Stimulated activated CD8-positive, alpha-beta memory T cell treated with anti-CD3 and anti-CD28 coated beads, Interleukin-15, amount 100 ng/mL, for 24 hours (primary cell): ENCODE measurements at regions not wholly inside any gene's neighbourhood (a gene's known extent, or its start where the extent isn't known, plus 50 kb on each side); places are given as distances from the start of the nearest gene placed in this dataset.

Experiments used
- DNase-seq: peaks from one replicate; pipeline ENCODE4 v3.0.0-alpha.2; 2020; ENCODE audit warnings: low read depth

DNA sequence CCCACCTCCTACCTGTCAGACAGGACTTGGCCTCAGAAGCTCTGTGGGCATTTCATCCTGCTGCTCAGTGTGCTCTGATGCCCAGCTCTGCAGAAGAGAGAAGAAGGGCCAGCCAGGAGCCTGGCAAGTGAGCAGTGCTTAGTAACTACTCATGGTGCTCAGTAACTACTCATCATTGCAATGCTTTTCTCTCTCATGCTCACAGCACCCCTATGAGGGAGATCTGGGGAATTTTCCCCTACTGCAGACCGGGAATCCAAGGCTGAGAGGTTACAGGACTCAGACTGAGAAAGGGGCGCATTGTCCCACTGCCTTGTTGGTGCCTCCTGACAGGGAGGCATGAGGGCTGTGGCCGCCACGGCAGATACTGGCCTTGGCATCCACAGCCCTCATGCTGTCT, 261.1 kb downstream of the C16orf95 start:
- no peak for DNase-seq

DNA sequence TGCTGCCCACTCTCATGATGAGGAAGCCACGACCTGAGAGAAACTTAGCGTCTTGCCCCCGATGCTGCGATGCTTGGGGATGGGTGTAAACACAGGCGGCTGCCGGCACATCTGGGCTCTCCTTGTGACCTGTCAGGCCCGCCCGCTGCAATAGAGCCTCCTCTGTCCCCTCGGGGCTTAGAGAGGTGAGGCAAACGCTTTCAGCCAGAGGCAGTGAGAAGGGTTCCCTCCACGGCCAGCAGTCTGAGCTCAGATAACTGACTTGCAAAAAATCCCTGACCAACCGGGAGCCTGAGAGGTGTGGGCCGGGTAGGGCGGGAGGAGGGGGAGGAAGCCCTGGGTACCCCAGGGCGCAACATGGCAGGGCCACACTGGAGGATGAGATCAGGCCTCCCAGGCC, 260.6 kb downstream of the C16orf95 start:
- DNase-seq = no peak

DNA sequence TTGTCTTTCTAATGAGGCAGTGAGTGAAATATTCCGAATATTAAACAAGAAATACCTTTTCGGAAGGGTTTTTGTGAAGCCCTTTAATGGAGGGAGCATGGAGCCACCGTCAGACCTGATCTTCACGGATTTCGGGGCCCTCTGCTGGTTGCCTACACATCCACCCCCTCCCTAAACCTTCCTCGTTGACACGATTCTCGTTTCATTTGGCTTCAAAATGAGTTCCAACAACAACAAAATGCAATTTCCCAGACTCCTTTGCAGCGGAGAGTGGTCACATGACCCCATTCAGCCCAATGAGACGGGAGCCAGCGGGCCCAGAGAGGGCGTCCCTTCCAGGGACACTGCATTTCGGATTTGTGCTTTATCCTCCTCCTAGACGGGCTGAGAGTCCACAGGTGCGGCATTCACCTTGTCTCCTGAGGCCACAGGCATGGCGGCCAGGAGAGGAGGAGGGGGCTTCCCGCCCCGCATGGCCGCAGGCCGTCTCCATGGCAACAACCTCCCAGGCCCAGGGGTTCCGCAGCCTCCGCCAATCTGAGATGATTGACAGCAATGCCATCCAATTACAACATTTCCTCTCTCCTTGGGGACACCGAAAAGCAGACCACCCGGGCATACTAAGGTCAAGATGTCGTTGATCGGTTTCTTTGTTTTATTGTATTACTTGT, 259.8 kb downstream of the C16orf95 start:
- no peak for DNase-seq

DNA sequence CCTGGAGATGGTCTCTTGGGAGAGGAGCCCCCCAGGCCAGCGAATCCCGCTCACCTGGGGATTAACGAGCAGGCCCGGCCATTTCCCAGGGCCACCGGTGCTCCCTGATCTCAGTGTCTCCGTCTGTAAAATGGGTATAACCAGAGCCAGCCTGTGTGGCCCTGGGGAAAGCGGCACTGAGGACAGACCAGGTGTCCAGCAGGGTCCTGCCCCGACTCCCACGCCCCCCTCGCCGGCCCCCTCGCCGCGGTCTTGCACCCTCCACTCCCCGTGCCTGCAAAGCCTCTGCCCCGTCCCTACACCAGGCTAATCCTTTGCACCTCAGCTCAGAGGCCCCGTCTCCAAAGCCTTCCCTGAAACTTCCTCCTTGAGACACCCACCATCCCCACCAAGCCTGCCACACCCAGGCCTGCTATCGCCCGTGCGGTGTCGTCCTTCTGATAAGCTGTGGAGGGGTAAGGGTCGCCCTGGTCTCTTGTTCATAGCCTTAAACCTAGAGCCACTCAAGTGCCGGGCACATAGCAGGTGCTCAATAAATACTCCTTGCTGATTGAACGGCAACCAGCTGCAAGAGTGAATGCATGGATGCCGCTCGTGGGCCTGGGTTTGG, 259.1 kb downstream of the C16orf95 start:
- no peak for DNase-seq

DNA sequence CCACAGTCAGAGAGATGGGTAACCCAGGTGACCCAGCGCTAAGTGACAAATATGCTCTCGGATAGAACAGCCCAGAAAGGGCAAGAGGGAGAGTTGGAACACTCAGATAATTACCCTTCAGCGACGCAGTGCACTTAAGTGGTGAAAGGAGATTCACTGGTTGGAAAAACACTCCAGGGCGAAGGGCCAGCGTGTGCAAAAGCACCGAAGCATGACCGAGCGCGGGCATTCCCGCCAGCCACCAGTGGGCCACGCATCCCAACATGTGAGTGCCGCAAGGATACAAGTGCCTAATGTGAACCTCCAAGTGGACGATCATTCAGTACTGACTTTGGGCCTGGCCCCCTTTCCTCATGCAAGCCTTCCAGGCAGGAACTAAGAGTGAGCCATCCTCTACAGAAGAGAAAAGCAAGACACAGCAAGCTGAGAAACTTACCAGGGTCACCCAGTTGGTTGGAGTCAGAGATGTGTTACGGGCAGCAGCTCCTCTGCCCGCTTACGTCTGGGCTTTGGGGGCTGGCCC, 258.4 kb downstream of the C16orf95 start:
- DNase-seq = no peak

DNA sequence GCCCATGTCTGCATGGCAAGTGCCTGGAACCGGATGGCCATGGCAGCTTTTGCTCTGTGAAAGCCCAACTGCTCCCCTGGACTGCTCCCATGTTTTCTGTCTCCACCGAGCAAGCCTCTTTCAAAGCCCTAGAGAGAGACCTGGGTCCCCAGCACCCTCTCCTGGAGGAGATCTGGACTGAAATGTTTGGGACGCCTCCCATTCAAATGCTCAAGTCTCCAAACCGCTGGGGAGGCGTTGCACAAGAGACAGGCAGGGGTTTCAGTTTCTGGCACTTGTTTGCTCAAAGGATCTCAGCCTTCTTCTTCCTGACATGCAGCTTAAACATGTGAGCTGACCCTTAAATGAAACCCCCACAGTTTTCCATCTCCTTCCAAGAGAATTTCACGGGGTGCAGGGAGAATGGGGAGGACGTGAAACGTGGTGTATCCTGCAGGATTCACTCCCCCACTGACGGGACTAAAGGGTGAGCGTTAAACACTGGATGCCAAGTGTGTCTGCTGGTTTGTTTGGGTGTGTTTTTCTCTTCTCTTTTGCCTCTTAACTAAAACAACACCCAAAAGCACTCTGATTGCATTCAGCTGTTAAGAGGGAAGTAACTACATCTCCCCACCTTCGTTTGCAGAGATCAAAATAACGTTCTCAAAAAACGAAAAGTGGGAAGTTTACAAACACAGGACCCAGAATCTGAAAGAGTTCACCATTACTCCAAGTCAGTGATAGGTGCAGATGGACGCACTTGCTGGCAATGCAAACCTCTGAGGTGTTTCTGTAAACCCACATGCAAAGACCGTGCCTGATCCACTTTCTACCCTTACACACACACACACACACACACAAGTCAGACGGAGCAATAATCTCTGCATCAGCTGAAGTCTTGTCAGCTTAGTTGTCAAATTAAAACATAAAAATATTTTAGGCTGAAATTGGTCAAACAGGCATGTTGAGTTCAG, 256.9 kb downstream of the C16orf95 start:
- DNase-seq = no peak

DNA sequence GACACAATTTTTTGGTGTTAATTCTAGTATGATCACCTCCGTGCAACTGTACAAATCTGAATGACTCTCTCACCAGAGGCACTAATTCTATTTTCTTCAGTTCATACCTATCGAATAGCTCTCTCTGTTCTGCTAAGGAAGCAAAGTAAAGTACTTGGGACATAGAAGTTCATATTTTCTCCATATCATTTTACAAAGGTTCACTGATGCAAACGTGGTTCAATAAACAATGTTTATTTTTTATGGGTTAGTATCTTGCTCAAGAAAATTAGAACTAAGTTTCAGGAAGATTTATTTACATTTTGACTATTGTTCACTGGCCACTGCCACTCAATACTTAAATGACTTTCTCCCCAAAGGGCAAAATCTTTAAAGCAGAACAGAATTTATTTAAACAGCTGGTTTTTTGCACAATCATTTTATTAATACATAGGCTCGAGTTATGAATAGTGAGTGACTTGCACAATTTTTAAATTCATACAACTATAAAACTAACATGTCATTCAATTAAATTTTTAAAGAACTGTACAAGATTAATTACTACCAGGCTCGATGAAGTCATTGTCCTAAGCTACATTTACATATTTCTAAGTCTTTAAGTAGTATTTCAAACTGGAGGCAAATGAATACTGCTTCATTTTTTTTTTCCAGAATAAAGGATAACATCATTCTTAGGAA, 255.8 kb downstream of the C16orf95 start:
- DNase-seq = no peak

DNA sequence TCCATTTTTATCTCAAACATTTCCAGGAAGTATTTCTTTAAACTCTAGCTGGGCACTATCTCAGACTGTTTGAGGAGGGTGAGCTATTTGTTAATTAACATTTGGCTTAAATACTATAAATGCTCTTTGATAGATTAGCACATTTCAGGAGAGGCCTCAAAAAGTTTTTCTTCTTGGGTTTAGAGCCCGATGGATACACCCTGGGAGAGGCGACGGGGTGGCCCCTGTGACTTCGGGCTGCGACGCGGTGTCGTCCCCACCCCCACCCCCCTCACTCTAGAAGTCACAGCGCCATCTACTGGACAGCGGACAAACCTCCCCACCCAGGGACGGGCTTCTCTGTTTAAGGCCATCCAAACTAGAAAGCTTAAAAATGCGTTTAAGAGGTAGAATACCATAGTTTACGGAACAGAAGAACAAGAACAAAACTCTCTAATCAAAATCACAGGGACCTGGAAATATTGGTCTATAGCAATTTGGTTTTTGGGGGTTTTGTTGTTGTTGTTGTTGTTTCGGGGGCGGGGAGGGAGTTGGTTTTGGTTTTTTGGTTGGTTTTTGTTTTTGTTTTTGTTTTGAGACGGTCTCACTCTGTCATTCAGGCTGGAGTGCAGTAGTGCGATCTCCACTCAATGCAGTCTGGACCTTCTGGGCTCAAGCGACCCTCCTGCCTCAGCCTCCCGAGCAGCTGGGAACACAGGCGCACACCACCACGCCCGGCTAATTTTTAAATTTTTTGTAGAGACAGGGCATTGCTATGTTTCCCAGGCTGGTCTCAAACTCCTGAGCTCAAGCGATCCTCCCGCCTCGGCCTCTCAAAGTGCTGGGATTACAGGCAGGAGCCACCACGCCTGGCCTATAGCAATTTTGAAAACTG, 254.4 kb downstream of the C16orf95 start:
- DNase-seq = peak; percentile 15

DNA sequence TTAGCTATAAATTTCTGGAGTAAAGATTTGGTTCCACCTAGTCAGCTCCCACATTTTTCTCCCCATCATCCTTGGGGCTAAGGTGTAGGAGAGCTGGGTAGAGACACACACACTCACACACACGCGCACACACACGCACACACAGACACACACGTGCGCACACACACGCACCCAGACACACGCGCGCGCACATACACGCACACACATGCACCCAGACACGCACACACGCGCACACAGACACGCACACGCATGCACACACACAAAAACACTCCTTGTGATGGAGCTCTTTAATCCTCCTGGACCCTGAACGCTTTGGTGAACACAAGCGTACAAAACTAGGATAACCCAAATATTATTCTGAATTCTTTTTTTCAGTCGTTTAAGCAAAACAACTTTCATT, 253.6 kb downstream of the C16orf95 start:
- DNase-seq = no peak

DNA sequence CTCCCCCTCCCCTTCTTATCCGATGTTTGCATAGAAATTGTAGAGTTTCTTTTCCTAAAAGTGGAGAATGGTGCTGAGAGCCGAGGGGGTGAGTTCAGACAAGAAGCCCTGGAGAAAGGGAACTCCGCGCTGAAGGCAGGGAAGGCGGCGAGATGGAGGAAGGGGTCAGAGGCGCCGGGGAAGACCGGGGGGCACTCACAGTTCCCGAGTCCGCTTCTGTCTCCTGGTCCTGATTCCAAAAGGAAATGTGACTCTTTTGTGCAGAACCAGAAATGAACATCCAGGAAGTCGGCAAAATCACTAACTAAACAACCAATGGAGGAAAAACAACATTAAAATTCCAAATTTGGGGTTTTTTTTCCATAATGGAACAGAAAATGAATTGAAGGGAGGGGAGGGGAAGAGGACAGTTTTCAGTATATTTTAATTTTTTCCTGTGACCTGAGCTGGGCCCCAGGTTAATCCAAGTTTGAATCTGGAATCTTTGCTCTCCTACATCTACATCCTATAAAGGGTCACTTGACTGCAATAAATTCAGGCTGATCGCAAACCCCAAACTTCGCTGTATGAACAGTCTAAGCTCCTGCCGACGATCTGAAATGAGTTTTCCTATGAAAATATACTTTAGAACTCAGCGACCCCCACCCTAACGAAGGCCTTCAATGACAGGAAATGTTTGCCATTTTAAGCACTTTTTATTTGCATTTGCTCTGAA, 252.3 kb downstream of the C16orf95 start:
- no peak for DNase-seq

DNA sequence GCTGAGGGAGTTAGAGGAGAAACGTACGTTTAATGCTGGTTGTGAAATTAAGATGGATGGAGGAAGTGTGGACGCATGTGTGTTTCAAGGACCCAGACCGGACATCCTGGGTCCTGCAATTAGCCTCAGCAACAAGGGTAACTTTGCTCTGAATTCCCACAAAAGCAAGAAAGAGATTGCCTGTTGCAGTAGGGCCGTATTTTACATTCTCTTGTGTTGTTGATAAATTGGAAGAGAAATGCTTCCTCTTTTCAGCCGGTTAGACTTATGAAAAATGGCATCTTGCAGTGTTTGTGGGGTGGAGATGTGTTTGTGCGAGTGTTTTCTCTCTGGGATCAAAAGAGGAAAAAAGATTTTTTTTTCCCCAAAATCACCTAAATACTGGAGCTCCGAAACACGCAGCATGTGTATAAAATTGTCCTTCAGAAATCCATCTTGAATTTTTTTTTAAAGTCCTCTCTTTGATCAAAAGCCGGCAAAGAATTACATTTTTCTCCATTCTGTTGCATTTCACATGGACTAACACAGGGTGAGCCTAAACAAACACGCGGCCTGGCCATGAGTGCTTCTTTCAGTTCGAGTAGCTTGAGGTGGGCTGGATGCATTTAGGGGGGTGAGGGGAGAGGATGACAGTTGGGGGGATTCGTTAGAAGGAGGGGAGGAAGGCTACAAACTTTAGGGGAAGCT, 251.6 kb downstream of the C16orf95 start:
- DNase-seq = no peak

DNA sequence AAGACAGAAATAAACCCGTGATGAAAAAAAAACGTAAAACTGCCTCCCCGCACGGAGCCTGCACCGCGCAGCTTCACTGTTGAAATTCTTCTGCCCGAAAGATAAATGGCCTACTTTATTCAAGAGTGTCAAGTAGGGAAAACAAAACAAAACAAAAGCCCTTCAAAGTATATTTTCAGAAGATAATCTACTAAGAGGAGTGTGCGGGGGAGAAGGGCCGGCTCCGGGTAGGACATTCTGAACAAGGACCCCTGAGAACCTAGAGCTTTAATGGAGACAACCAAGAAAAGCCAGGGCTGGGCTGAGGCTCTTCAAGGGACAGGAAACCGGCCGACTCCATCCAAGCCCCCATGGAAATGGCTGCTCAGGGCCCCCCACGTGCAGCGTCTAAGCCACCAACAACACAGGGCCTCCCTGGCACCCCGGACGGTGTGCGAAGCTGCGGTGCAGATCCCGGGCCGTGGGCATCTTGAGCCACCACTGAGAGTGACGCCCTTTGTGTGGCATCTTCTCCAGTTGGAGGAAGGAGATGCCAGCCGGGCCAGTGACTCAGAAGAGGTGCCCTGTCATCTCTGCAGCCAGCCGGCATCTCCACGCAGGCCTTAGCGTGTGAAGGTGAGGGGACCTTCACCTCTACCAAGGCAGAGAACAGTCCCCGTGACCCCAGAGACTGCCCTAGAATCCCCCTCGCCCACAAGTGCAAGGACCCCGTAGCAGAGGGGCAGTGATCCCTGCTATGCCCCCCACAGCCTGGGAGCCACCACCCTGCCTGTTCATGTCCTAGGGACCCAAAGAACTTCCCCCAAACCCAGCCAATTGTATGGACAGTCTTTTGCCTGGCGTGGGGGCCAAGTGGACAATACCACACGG, 250.8 kb downstream of the C16orf95 start:
- DNase-seq = no peak

DNA sequence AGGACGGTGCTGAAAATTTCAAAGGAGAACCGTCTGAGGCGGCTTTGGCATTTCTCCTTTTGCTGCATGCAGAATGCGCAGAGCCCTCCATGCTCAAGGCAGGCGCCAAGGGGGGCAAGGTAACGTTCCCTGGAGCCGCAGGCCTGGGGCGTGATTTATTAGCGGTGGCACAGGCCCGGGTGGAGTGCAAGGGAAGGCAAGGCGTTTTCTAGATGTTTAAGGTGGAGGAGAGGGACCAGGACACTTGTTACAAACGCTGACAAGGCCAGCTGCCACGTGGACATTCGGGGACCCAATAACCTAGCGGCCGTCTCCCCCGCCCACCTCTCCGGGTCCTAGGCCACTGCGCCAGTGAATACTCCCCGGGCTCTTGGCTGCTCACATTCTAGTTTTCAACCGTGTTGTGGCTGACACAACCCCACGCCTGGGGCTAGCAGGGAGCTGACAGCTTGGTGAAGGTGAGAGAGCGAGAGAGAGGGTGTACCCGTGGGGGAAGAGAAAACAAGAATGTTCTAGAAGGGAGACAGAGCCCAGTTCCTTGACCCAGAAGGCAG, 250.1 kb downstream of the C16orf95 start:
- DNase-seq = no peak

DNA sequence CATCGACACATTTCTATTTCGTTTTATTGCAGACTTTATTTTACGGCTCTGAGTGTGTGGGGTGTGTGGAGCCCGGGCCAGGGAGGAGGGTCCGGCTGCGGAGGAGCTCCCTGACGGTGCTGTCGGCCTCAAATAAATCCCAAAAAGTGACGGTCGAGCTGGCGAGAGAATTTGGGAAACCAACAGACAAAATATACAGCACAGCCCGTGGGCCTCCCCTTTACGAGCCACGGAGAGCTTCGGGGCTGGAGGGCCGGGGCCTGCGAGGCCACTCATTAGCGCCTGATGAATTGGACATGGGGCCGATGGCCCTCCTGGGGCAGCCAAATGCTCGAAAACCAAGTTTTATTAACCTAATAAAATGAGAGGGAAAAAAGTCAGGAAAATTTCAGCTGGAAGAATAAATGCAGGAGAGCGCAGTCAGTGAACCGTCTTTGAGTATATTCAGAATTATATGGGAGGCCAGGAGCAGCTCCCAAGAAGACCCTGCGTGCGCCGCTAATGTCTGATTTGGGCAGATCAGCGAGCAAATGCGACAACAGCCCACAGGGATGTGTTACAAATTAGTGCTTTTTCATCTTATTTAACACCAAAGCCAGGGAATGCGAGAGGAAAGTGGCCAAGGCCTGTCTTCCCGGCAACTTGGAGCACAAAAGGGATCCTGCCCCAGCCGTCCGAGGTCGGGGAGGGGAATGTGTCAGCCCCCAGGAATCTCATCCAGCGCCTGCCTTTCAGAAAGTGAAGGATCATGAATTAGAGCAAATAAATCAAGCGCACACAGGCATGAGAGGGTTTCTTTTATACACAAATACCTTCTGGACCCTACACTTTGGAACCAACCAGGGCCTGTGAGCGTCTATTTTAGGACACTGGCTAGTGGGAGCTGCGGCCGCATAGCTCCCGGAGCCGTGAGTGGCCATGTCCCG, 249.1 kb downstream of the C16orf95 start:
- no peak for DNase-seq

DNA sequence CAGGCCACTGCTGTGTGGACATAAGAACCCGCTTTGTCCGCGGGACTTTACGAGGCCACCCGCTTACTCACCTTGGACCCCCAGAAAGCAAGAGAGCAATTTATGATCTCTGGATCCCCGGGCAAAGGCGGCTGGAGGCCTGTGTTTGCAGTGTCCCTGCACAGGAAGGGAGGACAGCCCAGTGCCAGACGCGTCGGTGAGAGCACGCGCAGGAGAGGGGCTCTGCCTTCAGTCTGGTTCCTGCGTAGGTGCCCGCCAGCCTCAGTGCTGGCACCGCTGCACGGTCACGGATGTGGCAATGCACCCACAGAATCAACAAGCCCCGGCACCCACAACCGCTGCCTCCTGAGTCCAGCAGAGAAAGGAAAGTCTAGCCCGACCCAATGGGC, 248.4 kb downstream of the C16orf95 start:
- no peak for DNase-seq

DNA sequence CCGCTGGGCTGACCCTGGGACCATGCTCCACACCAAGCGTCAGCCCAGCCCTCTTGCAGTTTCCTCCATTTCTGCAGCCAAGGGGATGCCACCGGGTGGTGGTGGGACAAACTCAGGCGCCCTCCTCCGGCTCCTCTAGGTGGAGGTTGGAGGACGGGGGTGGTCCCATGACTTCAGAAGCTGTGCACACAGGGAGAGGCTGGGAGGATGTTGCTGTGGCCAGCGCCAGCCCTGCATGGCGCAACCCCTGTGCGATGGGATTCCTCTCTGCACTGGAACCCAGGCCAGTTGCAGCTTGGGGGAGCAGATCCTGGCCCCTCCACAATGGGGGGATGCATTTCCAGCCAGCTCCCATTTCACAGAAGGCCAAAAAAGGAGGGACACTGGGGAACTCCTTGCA, 246.5 kb downstream of the C16orf95 start:
- no peak for DNase-seq

DNA sequence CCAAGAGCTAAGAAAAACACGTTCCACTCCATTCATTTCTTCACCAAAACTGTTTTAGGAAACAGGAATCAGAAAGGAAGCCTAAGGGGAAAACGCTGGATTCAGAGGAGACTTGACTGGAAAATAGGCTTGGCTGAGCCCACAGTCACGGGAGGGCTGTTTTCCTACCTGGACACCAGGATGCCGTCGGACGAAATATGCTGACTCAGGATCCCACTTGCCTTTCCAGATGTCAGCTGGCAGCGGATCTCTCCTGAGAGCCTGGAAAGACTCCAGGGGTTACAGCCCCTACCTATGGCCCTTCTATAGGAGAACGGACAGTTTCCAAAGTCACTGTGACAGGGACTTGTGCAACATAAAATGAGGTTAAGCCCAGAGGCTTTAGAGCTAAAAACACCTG, 245.1 kb downstream of the C16orf95 start:
- DNase-seq = no peak
